ENCODE measurements at regions not wholly inside any gene's neighbourhood (a gene's known extent, or its start where the extent isn't known, plus 50 kb on each side); places are given as distances from the start of the nearest gene placed in this dataset.

DNA sequence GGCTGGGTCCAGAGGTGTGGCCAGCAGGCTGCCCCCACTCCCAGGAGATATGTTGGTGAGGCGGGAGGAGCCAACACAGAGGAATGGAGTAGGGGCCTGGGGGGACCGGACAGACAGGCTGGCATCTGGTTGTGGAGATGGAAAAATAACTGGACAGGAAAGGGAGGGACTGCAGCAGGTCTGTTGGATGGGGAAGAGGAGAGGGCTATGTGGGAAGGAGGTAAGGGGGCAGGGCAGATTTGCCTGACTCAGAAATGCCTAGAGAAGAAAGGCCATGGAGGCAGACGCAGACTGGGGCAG is 160.4 kb downstream of the TRIM29 start:
- TF ChIP-seq, protein P1, sequence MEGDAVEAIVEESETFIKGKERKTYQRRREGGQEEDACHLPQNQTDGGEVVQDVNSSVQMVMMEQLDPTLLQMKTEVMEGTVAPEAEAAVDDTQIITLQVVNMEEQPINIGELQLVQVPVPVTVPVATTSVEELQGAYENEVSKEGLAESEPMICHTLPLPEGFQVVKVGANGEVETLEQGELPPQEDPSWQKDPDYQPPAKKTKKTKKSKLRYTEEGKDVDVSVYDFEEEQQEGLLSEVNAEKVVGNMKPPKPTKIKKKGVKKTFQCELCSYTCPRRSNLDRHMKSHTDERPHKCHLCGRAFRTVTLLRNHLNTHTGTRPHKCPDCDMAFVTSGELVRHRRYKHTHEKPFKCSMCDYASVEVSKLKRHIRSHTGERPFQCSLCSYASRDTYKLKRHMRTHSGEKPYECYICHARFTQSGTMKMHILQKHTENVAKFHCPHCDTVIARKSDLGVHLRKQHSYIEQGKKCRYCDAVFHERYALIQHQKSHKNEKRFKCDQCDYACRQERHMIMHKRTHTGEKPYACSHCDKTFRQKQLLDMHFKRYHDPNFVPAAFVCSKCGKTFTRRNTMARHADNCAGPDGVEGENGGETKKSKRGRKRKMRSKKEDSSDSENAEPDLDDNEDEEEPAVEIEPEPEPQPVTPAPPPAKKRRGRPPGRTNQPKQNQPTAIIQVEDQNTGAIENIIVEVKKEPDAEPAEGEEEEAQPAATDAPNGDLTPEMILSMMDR (IDR thresholded peaks at IDR 0.05) = no peak
- TF ChIP-seq POLR2A (IDR thresholded peaks at IDR 0.05) = no peak
